NOMO-1 treated with DMSO at 0.1 percent for 48 hours (cell line): ENCODE measurements at regions not wholly inside any gene's neighbourhood (a gene's known extent, or its start where the extent isn't known, plus 50 kb on each side); places are given as distances from the start of the nearest gene placed in this dataset.

Experiments
- DNase-seq: peaks from one replicate; lab custom pipeline; 2025; ENCODE audit not compliant: unreplicated experiment; lab: John Stamatoyannopoulos, UW

DNA sequence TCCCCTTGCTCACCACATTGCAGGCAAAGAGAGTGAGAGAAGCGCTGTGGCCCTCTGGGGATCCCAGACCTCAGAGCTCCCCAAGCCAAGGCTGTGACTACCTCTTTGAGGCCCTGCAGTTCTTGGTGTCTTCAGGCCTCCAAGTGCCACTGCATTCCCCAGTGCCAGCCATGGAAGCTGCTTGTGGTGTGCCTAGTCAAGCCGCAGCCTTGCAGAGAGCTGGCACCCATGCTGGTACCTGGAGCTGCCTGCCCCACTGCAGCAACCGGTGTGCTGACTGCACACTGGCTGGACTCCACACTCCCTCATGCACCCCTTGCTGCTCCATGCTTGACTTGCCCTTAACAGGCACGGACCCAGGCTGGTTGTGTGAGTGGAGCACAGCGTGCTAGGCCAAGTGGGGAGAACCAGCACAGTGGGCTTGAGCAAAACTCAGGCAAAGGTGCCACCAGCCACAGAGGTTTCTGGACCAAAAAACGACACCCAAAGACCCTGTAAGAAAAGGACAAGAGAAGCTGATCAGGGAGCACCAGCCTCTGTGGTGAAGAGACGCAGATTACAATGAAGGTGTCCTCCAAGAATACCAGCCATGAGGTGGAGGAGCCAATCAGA is 113.5 kb upstream of the TMEM18 start:
- DNase-seq = no peak

DNA sequence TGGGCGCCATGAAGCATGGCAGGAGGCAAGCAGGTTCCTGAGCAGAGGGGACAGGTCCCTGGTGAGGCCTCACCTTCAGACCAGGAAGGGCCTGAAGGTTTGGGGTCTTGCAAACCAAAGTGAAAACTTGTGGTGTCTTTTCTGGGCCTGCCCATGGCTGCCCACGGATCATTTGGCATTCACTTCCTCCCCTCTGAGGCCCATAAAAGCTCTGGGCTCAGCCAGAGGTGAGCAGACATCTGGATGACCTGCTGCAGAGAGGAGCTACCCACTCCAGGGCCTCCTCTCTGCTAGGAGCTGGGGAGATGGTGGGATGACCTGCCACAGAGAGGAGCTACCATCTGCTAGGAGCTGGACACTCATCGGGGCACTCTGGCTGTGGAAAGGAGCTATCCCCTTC is 112.9 kb upstream of the TMEM18 start:
- DNase-seq = no peak

DNA sequence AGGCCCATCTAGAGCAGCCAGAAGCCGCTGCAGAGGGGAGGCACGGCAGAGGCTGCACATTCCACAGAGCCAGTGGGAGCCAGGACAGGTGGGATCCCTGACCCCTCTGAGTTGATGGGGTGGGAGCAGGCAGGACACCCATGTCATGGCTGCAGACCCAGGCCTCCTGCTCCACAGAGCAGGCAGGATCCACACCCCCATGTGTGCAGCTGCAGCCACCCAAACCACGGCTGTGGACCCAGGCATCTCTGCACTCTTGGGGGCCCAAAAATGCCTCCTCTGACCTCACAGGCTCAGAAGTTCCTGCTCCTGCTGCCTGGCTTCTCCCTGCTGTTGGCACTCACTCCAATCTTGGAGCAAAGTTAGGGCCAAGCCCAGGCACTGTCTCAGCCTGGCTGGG is 112.3 kb upstream of the TMEM18 start:
- DNase-seq = no peak

DNA sequence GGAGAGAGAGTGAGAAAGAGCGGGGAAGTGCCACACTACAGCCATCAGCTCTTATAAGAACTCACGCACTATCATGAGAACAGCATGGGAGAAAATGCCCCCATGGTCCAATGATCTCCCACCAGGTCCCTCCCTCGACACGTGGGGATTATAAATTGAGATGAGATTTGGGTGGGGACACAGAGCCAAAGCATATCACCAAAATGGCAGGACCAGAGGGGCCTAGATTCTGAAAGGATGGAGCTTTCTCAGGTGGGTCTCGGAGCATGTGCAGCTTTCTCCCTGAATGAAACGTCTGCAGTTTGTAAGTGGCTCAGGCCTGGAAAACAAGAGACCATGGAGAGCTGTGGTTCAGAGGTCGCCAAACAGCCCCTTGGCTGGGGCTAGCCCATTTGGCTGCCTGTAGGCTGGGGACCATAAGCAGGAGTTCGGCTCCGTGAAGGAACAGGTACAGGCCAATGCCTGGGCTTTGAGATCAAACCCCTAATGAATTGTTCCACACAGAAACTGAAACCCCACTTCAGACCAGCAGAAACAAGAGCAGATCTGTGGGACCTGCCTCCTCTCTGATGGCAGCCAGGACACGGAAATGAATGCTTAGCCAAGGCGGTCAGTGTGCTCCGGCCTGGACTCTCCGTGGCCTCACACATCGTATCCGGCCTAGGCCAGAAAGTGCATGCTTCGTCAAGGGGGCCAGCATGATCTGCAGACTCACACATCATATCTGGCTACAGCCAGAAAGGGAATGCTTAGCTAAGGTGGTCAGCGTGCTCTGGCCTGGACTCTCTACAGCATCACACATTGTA is 111.2 kb upstream of the TMEM18 start:
- DNase-seq = no peak

DNA sequence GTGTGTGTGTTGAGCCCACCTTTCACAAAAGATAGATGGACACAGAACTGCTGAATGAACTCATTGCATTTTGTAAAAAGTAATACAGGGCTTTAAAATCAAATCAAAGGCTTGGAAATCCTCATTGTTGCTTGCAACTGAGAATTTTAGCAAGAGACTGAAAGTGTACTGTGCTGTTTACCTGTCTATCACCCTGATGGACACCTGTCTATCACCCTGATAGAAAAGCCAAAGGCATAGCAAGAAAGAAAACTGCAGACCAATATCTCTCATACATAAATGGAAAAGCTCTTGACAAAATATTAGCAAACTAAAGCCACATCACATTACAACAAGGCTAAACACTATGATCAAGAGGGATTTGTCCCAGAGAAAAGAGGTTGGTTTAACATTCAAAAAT is 107.5 kb upstream of the TMEM18 start:
- no peak for DNase-seq

DNA sequence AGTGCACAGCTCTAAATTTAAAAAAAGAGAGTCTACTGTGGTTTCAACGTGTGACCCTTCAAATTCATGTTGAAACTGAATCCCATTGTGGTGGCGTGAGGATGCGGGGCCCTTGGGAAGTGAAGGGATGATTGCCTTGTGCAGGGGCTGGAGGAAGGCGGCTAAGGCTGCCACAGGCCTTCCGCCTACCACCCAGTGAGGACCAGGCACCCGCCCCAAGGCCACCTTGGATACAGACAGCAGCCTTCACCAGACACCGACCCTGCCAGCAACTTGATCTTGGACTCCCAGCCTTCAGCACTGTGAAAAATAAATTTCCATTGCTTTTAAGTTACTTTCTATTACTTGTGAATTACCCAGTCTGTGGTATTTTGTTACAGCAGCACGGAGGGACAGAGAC is 103.4 kb upstream of the TMEM18 start:
- DNase-seq = no peak

DNA sequence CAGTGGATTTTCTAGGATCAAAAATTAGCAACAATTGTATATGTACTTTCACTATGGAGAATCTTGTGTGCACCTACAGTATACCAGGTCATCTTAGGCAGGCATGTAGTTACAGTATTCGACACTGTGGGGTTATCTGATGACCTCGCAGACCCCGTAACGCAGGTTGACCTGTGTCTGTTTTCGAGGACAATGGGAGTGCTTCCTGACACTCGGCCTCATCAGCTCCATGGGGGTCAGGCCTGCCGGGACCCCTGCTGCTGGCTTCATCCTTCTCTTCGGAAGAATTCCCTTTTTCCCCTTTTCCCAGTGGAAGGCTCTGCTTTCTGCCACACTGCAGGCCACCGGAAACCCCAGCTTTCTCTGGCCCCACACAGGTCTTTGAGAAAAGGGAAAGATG is 102.8 kb upstream of the TMEM18 start:
- DNase-seq = no peak

DNA sequence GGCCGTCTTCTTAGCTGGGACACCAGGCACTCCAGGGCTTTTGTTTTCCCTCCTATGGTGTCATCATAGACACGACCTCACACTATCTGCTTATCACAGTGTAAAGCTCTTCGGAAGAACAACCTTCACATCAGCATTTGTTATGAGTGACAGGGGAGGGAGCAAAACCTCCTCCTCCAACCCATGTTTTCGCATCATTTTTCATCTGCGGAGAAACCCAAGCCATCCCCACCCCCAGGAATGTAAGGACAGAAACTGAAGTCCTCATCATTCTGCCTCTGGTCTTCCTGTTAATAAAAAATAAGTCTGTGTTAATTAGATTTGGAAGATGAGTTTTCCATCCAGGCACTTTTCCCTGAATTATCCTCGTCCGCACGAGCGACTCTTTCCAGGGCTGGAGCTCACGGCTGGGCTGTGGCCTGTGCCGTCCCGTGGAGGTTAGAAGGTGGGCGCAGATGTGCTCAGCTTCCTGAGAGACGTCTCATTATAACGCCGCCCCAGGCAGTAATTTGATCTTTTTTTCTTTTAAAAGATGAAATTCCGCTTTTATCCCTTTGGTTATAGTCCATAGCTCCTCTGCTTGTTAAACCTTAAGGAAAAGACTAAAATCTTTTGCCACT is 101.6 kb upstream of the TMEM18 start:
- no peak for DNase-seq

DNA sequence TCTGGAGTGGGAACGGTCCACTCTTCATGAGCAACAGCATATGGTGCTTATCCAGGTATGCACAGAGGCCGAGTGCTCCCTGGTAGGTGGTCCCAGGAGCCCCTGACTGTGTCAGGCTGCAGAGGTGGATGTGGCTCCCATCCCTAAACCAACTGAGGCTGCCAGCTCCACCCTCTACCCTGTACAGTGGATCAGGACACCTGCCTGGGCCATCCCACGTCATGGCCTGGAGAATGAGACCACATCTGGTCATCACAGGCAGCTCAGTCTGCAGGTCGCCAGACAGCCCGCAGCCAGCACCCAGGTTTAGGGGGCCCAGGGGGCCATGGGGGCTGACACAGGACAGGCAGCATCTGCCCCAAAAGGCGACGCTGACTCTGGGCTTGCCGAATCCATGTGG is 100.3 kb upstream of the TMEM18 start:
- no peak for DNase-seq

DNA sequence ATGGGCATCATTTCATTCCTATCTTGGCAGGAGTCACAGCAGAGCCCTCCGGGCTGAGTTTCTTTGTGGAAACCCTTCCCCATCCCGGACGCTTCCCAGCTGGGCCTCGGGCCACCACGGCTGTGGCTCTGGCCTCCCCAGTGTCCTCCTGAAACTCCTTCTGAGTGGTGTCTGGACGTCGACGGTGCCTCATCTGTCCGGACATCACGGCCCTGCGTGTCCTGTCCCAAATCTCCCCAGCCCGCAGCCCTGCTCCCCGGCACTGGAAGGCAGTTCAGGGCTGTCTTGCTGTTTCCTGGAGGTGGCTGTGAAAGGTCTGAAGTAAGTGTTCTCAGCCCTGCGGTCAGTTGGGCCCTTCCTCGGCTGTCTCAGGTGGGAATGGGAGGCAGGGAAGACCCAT is 99.8 kb upstream of the TMEM18 start:
- no peak for DNase-seq

DNA sequence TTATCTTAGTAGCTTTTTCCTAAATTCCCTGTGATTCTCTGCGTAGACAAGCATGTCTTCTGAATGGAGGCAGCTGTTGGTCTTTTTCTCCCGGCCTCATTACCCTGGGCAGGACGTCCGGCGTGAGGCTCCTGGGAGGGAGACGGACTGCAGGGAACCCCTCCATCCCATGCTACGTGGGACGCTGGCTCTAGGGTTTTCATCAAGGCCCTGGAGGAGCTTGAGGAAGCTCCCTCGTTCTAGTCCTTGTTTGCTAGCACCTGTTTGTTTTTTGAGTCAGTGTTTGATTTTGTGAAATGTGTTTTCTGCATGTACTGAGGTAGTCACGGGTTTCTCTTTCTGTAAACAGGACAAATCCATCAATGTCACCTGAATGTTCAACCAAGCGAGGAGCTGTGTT is 99.3 kb upstream of the TMEM18 start:
- no peak for DNase-seq

DNA sequence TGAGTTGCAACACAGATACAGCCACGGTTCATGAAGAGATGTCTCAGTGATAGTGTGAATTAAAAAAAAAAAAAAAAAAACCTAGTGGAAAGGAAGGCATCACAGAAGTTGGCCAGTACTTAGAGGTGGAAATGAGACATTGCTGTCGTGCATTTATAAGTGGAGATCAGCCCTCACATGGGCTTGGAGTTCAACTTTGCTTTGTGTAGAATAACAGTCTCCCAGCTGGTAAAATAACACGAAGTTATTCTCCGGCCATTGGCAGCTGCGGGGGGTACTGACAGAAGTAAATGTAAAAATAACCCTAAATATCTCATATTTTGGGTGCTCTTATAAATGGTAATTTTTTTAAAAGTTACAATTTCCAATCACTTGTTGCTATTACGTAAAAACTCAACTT is 98.8 kb upstream of the TMEM18 start:
- no peak for DNase-seq

DNA sequence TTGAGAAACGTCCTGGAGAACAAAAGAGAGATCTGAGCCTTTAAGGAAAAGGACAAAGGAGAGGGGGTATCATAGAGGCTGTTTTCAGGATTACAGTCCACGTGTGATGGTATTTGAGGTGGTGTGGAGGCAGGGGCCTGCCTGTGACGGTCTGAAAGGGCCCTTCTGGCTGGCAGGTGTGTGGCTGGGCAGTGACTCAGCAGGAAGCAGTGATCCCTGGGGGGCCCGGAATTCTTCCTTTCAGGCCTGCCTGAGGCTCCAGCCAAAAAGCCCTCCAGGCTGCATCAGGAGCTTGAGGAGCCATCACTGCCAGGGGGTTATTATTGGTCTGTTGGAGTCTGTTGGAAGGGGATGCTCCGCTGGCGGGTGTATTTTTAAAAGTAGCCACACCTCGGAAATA is 97.2 kb upstream of the TMEM18 start:
- DNase-seq = no peak

DNA sequence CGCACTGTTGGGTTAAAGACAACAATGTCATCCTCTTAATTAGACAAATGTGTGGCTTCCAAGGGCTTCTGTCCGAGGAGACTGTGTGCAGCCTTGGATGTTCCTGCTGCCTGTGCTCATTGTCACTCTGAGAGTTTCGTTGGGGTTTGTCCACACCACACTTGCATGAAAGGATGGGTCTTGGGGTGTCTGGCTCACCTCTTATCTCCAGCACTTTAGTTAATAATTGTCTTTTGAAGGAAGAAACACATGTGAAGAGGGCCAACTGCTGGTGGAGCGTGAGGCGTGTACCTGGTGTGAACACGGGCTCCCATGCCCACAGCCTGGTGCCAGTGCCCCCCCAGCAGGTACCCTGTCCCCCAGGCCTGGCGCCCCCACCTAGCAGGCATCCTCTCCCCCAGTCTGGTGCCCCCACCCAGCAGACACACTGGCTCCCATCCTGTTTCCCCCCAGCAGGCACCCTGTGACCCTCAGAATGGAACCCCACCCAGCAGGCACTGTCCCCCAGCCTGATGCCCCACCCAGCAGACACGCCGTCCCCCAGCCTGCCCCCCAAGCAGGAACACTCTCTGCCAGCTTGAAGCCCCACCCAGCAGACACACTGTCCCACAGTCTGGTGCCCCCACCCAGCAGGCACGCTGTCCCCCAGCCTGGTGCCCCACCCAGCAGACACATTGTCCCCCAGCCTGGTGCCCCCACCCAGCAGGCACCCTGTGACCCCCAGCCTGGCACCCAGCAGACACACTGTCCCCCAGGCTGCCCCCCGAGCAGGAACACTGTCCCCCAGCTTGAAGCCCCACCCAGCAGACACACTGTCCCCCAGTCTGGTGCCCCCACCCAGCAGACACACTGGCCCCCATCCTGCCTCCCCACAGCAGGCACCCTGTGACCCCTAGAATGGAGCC is 96.3 kb upstream of the TMEM18 start:
- no peak for DNase-seq

DNA sequence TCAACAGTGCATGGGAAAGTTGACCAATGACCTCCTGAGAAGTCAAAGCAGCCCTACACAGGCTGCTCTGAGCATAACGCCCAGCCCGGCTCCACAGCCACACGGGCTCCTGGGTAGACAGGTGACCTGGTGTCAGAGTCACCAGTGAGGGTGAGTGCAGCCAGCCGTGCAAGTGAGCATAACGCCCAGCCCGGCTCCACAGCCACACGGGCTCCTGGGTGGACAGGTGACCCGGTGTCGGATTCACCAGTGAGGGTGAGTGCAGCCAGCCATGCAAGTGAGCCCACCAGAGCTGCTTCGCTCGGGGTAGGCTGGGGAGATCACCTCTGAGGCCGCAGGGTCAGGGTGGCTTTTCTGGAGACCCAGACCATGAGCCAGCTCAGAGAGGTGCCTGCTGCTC is 94.3 kb upstream of the TMEM18 start:
- no peak for DNase-seq

DNA sequence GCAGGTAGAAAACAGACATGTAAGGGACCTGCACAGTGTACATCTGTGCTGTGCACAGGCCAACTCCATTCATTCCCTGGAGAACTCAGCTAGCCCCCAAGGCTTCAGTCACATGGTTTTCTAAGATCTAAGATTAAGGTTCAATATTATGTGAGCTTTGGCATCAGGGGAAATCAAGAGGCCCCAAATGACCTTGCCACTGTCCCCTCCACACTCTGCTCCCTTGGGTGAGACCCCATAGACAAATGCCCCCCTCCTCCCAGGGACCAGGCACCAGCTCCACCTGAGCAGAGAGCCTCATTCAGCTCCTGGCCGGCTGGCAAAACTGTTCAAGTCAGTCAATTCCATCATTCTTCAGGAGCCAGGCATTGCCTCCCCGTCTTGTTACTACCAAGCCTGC is 93.6 kb upstream of the TMEM18 start:
- no peak for DNase-seq

DNA sequence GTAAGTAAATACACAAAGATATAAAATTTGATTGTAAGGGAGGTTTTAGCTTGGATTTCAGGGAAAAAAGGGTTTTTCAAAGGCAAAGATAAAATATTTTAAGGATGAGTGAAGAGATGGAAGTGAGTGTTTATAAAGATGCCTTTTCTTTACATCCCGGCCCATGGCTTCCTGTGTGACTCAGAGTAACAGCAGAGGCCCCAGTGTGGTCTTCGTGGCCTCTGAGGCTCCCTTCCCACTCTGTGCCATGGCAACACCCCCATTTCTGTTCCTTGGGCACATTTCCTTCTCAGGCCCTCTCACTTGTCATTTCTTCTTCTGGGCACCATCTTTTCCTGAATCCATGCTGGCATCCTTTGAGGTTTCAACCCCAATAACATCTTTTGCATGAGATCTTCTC is 92.6 kb upstream of the TMEM18 start:
- no peak for DNase-seq

DNA sequence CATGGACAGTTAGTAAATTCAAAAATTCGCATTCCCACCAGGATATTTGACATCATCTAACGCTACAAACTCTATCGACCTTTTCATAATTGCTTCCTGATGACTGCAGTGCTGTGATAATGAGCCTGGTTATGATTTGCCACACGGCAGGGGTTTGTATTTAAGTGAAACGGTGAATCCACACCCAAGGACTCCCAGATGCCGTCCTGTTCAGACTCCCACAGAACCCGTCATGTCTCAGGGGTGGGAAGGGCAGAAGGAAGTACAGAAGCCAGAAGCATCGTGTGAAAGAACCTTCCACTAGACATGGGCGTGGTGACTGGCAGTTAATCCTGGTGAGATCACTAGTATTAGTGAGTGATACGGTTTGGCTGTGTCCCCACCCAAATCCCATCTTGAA is 91.2 kb upstream of the TMEM18 start:
- DNase-seq = no peak

DNA sequence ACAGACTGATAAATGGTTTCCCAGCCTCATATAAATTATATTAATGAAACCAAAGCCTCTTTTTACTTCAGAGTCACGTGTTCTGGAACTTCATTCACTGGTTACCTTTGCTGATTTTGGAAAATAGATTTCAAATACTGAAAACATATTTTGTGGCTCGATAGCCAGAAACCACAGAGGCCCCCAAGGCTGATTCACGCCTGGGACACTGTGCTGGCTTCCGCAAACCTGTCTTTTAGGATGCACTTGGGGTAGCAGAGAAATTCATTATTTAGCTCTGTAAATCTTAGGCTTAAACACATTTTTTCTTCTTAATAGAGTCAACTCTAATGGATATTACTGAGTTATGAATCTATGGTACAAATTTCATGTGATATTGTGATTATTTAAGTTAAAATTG is 90.7 kb upstream of the TMEM18 start:
- DNase-seq = no peak

DNA sequence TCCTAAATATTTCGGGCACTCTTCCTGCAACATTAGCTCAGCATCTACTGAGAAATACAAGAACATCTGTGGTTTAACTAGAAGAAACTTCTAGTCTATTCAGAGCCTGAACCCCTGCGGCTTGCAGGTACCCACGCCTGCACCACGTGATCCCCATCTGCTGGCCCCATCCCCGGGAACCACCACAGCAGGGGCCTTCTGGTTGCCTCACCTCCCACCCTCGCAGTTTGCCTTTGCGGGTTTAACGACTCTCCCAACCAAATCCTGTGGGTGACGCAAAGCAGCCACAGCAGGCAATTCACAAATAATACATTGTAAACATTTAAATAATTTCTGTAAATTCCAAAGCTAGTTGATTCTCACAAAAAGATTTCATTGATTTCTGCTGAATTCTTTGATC is 90.2 kb upstream of the TMEM18 start:
- DNase-seq = no peak

DNA sequence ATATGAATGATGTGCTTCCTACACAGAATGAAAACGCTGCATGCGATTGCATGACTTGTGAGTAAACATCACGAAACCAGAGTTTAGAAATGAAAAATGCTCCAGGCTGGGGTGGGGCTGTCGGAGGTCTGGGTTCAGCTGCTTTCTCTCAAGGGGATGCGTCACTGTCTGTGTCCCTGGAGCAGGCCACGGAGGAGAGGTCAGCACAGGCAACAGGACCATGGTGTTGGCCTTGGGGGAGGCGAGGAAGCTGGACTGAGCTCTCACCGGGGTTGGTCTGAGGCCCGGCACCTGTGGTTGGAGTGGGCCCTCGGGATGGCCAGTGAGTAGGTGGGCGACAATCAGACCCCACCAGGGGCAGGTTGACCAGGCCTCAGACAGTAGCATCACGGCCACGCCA is 89.0 kb upstream of the TMEM18 start:
- DNase-seq = no peak

DNA sequence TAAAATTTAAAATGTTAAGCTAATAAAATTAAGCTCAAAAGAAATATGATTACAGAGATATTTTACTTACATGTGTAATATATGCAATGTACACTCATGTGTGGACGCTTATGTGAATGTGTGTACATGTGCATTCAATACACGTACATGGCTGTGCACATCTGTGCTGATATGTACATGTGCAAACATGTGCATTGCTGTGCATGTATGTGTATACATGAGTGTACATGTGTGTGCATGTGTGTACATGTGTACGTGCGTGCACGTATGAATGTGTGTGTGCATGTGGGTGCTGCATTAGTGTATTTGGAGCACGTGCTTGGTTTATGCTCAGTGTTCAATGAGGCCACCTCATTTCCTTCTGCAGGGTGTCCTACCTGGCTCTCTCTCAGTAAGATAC is 88.2 kb upstream of the TMEM18 start:
- DNase-seq = no peak
